NCI-H524 (cell line): ENCODE measurements at regions not wholly inside any gene's neighbourhood (a gene's known extent, or its start where the extent isn't known, plus 50 kb on each side); places are given as distances from the start of the nearest gene placed in this dataset.
"Not testable (repeated sequence)": the region's sequence is repeated elsewhere in the genome, so short reads cannot be mapped to it uniquely, and the experiment has no call there.

Experiments used
- DNase-seq, 2 experiments: peaks; one replicate each; lab custom pipeline; 2025; lab: John Stamatoyannopoulos, UW

GRCh38 chr6:81624453-81624852 lies 128.0 kb downstream of the TENT5A start:
- no peak for DNase-seq

- no peak for DNase-seq
Measured at GRCh38 chr6:81623106-81623759, 129.2 kb downstream of the TENT5A start.

- no peak for DNase-seq
Measured at GRCh38 chr6:81621816-81622395, 130.6 kb downstream of the TENT5A start.

GRCh38 chr6:81614292-81614691 lies 138.2 kb downstream of the TENT5A start:
- DNase-seq: no peak

DNA sequence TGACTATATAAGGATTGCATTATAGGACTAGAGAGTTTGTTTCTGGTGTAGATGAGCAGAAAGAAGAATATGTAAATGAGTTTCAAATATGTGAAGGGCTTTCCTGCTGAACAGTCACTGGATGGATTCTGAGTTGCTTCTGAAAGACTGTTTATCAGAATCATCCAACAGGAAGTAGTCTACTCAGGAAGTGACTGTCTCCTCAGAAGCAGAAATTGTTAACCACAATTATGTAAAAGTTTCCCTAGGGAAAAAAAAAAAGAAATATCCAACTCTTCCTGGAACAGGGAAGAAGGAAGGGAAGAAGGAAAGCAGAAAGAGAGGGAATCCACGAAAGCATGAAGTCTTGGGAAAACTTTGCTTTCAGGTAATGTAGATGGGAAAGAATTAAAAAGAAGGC lies 138.9 kb downstream of the TENT5A start:
- no peak for DNase-seq

DNA sequence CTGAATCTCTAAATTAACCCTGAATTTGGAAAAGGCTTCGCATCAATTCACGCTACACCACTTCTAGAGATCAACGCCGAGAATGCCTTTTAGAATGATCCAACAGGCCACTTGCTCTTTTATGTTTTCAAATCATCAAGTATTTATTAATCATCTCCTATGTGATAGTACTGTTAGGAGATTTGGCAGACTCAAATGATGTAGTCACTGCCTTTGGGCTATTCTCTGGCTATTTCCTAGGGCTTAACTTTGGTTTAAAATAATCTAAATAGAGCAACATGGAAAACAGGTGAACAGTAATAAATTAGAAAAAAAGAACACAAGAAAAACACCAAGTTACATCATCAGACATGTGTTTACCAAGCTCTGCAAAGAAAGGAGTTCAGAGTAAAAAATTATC lies 140.3 kb downstream of the TENT5A start:
- DNase-seq: no peak

GRCh38 chr6:81609736-81610135 lies 142.7 kb downstream of the TENT5A start:
- DNase-seq: no peak

DNA sequence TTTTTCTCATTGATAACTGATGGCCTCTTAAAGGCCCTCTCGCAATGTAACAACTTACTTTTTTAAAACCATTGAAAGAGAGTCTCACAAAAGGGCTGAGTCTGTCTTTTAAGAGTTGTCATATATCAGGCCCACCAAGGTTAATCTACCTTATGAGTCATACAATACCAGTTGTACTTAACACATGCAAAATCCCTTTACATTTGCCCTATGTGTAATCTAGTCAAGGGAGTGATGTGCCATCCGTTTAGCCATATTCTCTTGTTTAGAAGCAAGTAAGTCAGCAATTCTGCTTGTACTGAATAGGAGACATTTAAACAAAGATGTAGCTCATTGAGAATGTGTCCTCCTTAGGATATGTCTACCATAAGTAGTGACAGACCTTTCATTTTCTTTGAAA lies 143.7 kb downstream of the TENT5A start:
- DNase-seq: no peak

DNA sequence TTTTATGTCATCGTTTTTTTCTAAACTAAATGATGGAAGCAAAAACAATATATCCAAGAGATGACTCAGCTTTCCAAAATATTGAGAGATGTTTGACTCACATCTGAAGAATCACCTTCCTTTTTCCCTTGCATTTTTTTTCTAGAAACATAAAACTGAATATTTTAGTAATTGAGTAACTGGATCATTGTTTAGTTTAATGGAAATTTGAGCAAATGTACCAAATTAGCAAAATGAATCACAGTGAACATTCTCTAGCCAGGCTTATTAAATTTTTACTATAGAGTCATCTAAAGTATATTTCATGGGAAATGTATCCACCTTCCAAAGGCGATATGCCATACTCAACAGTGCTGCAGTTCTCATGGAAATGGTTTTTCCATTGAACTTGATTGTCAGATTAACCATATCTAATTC lies 145.5 kb downstream of the TENT5A start:
- DNase-seq: no peak

DNA sequence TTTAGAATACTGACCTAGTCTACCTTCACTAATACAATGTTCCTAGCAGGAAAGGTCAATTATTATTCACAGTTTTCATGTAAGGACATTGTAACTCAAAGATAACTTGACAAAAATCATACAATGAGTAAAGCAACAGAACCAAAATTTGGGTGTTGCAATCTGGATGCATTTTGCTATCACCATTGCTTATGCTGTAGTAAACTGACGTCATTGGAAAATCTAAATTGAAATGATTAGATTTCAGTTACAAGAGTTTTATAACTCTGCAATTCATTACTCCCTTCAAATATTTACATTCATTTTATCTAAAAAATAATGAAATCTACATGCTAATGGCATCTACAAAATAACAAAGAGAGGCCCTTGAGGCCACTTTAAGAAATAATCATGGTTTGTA lies 147.0 kb downstream of the TENT5A start:
- no peak for DNase-seq

- no peak for DNase-seq
Measured at GRCh38 chr6:81601918-81602317, 150.6 kb downstream of the TENT5A start.

DNA sequence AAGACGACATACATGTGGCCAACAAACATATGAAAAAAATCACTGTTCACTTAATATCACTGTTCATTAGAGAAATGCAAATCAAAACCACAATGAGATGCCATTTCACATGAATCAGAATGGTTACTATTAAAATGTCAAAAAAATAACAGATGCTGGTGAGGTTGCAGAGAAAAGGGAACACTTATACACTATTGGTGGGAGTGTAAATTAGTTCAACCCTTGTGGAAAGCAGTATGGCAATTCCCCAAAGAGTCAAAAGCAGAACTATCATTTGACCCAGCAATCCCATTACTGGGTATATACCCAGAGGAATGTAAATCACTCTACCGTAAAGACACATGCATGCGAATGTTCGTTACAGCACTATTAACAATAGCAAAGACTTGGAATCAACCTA lies 152.0 kb downstream of the TENT5A start:
- DNase-seq: not testable (repeated sequence)

DNA sequence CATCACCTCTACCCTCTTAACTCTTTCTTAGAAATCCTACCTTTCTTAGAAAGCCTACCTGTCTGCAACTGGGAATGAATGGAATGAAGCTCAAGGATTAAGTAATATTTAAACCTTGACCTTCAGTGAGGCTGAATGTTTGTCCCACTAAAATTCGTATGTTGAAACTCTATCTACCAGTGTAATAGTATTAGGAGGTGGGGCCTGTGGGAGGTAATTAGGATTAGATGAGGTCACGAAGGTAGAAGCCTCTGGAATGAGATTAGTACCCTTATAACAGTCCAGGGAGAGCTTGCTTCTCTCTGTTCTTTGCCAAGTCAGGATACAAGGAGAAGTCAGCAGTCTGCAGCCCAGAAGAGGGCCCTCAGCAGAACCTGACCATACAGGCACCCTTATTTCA lies 158.0 kb downstream of the TENT5A start:
- DNase-seq: no peak

GRCh38 chr6:81590314-81590691 lies 162.2 kb downstream of the TENT5A start:
- DNase-seq: no peak

GRCh38 chr6:81589465-81590313 lies 162.8 kb downstream of the TENT5A start:
- DNase-seq: peak in 1 of 2 experiments; percentile 17

DNA sequence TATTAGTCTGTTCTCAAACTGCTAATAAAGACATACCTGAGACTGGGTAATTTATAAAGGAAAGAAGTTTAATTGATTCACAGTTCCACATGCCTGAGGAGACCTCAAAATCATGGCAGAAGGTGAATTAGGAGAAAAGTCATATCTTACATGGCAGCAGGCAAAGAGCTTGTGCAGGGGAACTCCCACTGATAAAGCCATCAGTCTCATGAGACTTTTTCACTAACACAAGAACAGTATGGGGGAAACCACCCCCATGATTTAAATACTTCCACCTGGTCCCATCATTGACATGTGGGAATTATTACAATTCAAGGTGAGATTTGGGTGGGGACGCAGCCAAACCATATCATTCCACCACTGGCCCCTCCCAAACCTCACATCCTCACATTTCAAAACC lies 166.8 kb downstream of the TENT5A start:
- DNase-seq: not testable (repeated sequence)

GRCh38 chr6:81584156-81584555 lies 168.3 kb downstream of the TENT5A start:
- DNase-seq: not testable (repeated sequence)

GRCh38 chr6:81575442-81575841 lies 177.0 kb downstream of the TENT5A start:
- DNase-seq: no peak

DNA sequence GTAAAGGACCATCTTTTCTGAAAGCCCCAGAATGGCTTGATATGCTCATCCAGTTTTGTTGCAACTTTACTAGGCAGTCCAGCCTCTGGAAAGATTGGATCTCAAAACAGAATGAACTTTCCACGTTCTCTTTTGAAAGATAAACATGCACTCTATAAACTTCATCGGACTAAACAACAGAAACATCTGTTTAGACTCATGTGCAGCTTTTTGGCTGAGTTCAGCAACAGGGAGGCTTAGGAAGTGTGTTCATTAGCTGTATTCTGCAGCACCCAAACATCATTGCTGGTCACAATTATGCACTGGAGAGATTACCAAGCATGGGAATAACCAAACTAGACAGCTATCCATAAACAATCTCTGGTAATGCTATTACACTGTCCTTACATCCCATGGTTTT lies 180.5 kb downstream of the TENT5A start:
- DNase-seq: no peak

GRCh38 chr6:81570681-81571080 lies 181.8 kb downstream of the TENT5A start:
- DNase-seq: no peak

DNA sequence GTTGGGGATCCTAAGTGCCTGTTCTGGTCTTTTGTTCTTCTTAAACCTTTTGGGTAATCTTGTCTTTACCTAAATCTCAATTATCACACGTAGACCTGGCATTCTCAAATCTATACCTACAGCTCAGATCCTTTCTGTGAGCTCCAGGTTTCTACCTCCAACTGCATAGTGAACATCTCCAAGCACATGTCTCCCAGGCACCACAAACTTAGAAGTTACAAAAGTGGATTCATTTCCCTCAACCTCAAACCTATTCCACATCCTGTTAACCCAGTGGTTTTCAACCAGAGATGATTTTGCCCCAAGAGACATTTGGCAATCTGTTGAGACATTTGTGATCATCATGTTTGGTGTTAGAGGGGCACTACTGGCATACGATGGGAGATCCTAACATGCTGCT lies 183.5 kb downstream of the TENT5A start:
- no peak for DNase-seq

GRCh38 chr6:81565071-81565470 lies 187.4 kb downstream of the TENT5A start:
- DNase-seq: no peak

DNA sequence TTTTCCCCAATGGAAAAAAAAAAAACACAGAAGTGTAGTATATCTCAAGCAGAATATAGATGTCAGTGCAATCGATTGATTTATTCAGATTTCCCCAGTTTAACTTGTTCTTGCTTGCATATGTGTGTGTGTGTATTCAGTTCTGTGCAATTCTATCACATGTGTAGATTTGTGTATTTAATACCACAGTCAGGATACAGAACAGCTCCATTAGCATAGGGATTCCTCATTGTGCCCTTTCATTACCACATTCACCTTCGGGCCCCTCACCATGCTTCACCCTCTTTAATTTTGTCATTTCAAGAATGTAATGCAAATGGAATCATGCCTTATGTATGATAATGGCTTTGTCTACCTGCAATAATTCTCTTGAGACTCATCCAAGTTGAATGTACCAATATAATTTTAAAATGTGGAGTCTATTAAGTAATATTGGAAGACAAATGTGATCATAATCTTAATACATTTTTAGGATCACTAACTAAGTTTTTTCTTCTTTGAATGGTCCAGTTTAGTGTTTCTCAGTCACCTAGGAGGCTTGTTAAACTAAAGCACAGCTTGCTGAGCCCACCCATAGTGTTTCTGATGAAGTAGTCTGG lies 187.9 kb downstream of the TENT5A start:
- no peak for DNase-seq
